ENCODE measurements at regions not wholly inside any gene's neighbourhood (a gene's known extent, or its start where the extent isn't known, plus 50 kb on each side); places are given as distances from the start of the nearest gene placed in this dataset.
"Not testable (repeated sequence)": the region's sequence is repeated elsewhere in the genome, so short reads cannot be mapped to it uniquely, and the experiment has no call there.

- peak; percentile 77 for DNase-seq (ENCODE audit: low read depth)
Observed at GRCh38 chr20:17873410-17874270, 95.0 kb downstream of the SNX5 start.

- DNase-seq (ENCODE audit: low read depth) = no peak
Observed at GRCh38 chr20:17872959-17873358, 95.6 kb downstream of the SNX5 start.

GRCh38 chr20:17872434-17872833 is 96.2 kb downstream of the SNX5 start:
- no peak for DNase-seq (ENCODE audit: low read depth)

- no peak for DNase-seq (ENCODE audit: low read depth)
Observed at GRCh38 chr20:17871886-17872285, 96.7 kb downstream of the SNX5 start.

GRCh38 chr20:17871181-17871580 is 97.4 kb downstream of the SNX5 start:
- DNase-seq (ENCODE audit: low read depth) = no peak

GRCh38 chr20:17870086-17870740 is 98.4 kb downstream of the SNX5 start:
- no peak for DNase-seq (ENCODE audit: low read depth)

- DNase-seq (ENCODE audit: low read depth) = no peak
Observed at GRCh38 chr20:17869295-17869994, 99.1 kb downstream of the SNX5 start.

- DNase-seq (ENCODE audit: low read depth) = no peak
Observed at GRCh38 chr20:17868700-17869231, 99.8 kb downstream of the SNX5 start.

GRCh38 chr20:17868151-17868550 is 100.4 kb downstream of the SNX5 start:
- peak; percentile 8 for DNase-seq (ENCODE audit: low read depth)

GRCh38 chr20:17867131-17867925 is 101.3 kb downstream of the SNX5 start:
- no peak for DNase-seq (ENCODE audit: low read depth)

- DNase-seq (ENCODE audit: low read depth) = no peak
Observed at GRCh38 chr20:17866234-17867001, 102.2 kb downstream of the SNX5 start.

- DNase-seq (ENCODE audit: low read depth) = no peak
Observed at GRCh38 chr20:17863577-17864292, 104.9 kb downstream of the SNX5 start.

GRCh38 chr20:17863209-17863576 is 105.4 kb downstream of the SNX5 start:
- DNase-seq (ENCODE audit: low read depth) = no peak

- DNase-seq (ENCODE audit: low read depth) = no peak
Observed at GRCh38 chr20:17862171-17862570, 106.4 kb downstream of the SNX5 start.

- DNase-seq (ENCODE audit: low read depth) = not testable (repeated sequence)
Observed at GRCh38 chr20:17861620-17862019, 107.0 kb downstream of the SNX5 start.

- DNase-seq (ENCODE audit: low read depth) = no peak
Observed at GRCh38 chr20:17860301-17861197, 108.0 kb downstream of the SNX5 start.

- DNase-seq (ENCODE audit: low read depth) = no peak
Observed at GRCh38 chr20:17859616-17860232, 108.9 kb downstream of the SNX5 start.

- DNase-seq (ENCODE audit: low read depth) = no peak
Observed at GRCh38 chr20:17859002-17859615, 109.5 kb downstream of the SNX5 start.

Data from ELR (cell line).